ENCODE measurements at regions not wholly inside any gene's neighbourhood (a gene's known extent, or its start where the extent isn't known, plus 50 kb on each side); places are given as distances from the start of the nearest gene placed in this dataset.

GRCh38 chr5:116881921-116882531 is 307.4 kb upstream of the SEMA6A start:
- no peak overlapping the region for H3K4me3 ChIP-seq
- 85% methylated on average over 3 of the region's 3 CpGs for WGBS (ENCODE audit: insufficient coverage, insufficient replicate concordance, low lambda C conversion rate, missing lambda C conversion rate)
- H3K9ac ChIP-seq (ENCODE audit: control insufficient read depth, insufficient read depth, low read length) = no peak overlapping the region
- H2AFZ ChIP-seq (ENCODE audit: control insufficient read depth, low read depth, low read length) = no peak overlapping the region; the same call in 1 of the 2 replicates
- no peak for ATAC-seq
- in situ Hi-C loops (cut with MboI) (no loop called here), intact Hi-C loops (cut with micrococcal nuclease; ENCODE audit: unreplicated experiment) (loop anchor here (5.0 kb wide), 1 partner anchor 120 kb away; no protein-coding TSS in a partner anchor)
- ChIA-PET POLR2A (interaction anchor here (0.6 to 1.2 kb wide), 2 partner anchors 168 to 201 kb away, joined by 3 read pairs; no protein-coding TSS in a partner anchor), CTCF (interaction anchor here (1.1 kb wide), 1 partner anchor 24 kb away, joined by 3 read pairs; no protein-coding TSS in a partner anchor), SMC1A (ENCODE audit: uncharacterized antibody, unreplicated experiment) (interaction anchor here (0.9 to 1.9 kb wide), 6 partner anchors 25 to 297 kb away, joined by 3 to 6 read pairs (median 4); no protein-coding TSS in a partner anchor), RAD21 (ENCODE audit: unreplicated experiment) (interaction anchor here (0.9 to 6.6 kb wide), 4 partner anchors 17 to 117 kb away, joined by 3 to 73 read pairs (median 10); no protein-coding TSS in a partner anchor)
- no peaks in the 10 kb centered on the region for H4K20me1 ChIP-seq (ENCODE audit: control insufficient read depth, insufficient read depth)
- H3K79me2 ChIP-seq (ENCODE audit: control insufficient read depth, insufficient read depth, low read length) = no peaks in the 10 kb centered on the region
- H3K4me1 ChIP-seq (ENCODE audit: control insufficient read depth, insufficient read depth, low read length) = peaks cover 23% of the 10 kb centered on the region
- no peak overlapping the region for H3K4me2 ChIP-seq (ENCODE audit: control insufficient read depth, insufficient read depth)
- BruUV-seq (replicated peaks) = no TSS peak
- no peak for DNase-seq (ENCODE audit: low read depth, low spot score)
- no peaks in the 10 kb centered on the region for H3K36me3 ChIP-seq (ENCODE audit: control insufficient read depth in 2 of 2, insufficient read depth in 2 of 2, low read length in 1 of 2)
- no peak overlapping the region for H3K27ac ChIP-seq (ENCODE audit: control insufficient read depth, insufficient read depth)
- TF ChIP-seq POLR2AphosphoS2 (IDR thresholded peaks at IDR 0.05; ENCODE audit: low read depth, low read length) (no peak), NFYA (IDR thresholded peaks at IDR 0.05; ENCODE audit: borderline replicate concordance, low read depth, low read length) (no peak)
- H3K27me3 ChIP-seq (replicated peaks in 1 of 2; ENCODE audit: control insufficient read depth in 2 of 2, insufficient read depth in 2 of 2, low read length in 1 of 2) = no peaks in the 10 kb centered on the region
- no peak for FAIRE-seq
- no peaks in the 10 kb centered on the region; the same call in 1 of the 3 replicates for H3K9me3 ChIP-seq (replicated peaks; ENCODE audit: control insufficient read depth, insufficient read depth, low read length)

- no peak overlapping the region for H2AFZ ChIP-seq (ENCODE audit: control insufficient read depth, low read depth, low read length)
- SMC1A ChIA-PET (ENCODE audit: uncharacterized antibody, unreplicated experiment) = interaction anchor here (0.6 to 1.8 kb wide), 10 partner anchors 16 to 309 kb away, joined by 3 to 5 read pairs (median 4); no protein-coding TSS in a partner anchor
- RAD21 ChIA-PET (ENCODE audit: unreplicated experiment) = interaction anchor here (1.1 to 6.6 kb wide), 3 partner anchors 25 to 305 kb away, joined by 3 to 73 read pairs (median 3); no protein-coding TSS in a partner anchor
- CTCF ChIA-PET = interaction anchor here (0.6 to 1.1 kb wide), 3 partner anchors 10 to 113 kb away, joined by 3 to 5 read pairs (median 4); no protein-coding TSS in a partner anchor
- DNase-seq (ENCODE audit: low read depth, low spot score) (no peak), FAIRE-seq (no peak), ATAC-seq (no peak)
- no peaks in the 10 kb centered on the region for H3K36me3 ChIP-seq (ENCODE audit: control insufficient read depth in 2 of 2, insufficient read depth in 2 of 2, low read length in 1 of 2)
- H4K20me1 ChIP-seq (ENCODE audit: control insufficient read depth, insufficient read depth) = no peaks in the 10 kb centered on the region
- no peaks in the 10 kb centered on the region for H3K27me3 ChIP-seq (replicated peaks in 1 of 2; ENCODE audit: control insufficient read depth in 2 of 2, insufficient read depth in 2 of 2, low read length in 1 of 2)
- H3K4me3 ChIP-seq = no peak overlapping the region
- no TSS peak for BruUV-seq (replicated peaks)
- no peaks in the 10 kb centered on the region; the same call in 1 of the 3 replicates for H3K9me3 ChIP-seq (replicated peaks; ENCODE audit: control insufficient read depth, insufficient read depth, low read length)
- no peak overlapping the region for H3K4me2 ChIP-seq (ENCODE audit: control insufficient read depth, insufficient read depth)
- H3K9ac ChIP-seq (ENCODE audit: control insufficient read depth, insufficient read depth, low read length) = no peak overlapping the region
- WGBS (ENCODE audit: insufficient coverage, insufficient replicate concordance, low lambda C conversion rate, missing lambda C conversion rate) = 33% methylated on average over 1 of the region's 1 CpG
- H3K79me2 ChIP-seq (ENCODE audit: control insufficient read depth, insufficient read depth, low read length) = no peaks in the 10 kb centered on the region
- H3K4me1 ChIP-seq (ENCODE audit: control insufficient read depth, insufficient read depth, low read length) = peaks cover 15% of the 10 kb centered on the region; the same call in 1 of the 2 replicates
- POLR2A ChIA-PET = interaction anchor here (0.5 to 1.2 kb wide), 3 partner anchors 9 to 200 kb away, joined by 3 to 4 read pairs (median 3); no protein-coding TSS in a partner anchor
- no peak overlapping the region for H3K27ac ChIP-seq (ENCODE audit: control insufficient read depth, insufficient read depth)
- in situ Hi-C loops (cut with MboI) = no loop called here
- intact Hi-C loops (cut with micrococcal nuclease; ENCODE audit: unreplicated experiment) = loop anchor here (5.0 kb wide), 1 partner anchor 118 kb away; no protein-coding TSS in a partner anchor
- TF ChIP-seq PML (IDR thresholded peaks at IDR 0.05; ENCODE audit: low read length) (no peak), MTA2 (IDR thresholded peaks at IDR 0.05; ENCODE audit: low read depth) (no peak), SUPT20H (IDR thresholded peaks at IDR 0.05; ENCODE audit: borderline replicate concordance, control insufficient read depth, low read depth, low read length) (no peak), NR2C2 (IDR thresholded peaks at IDR 0.05; ENCODE audit: borderline replicate concordance, control insufficient read depth, insufficient read length, low read depth) (no peak)
- TF ChIP-seq, protein P1, sequence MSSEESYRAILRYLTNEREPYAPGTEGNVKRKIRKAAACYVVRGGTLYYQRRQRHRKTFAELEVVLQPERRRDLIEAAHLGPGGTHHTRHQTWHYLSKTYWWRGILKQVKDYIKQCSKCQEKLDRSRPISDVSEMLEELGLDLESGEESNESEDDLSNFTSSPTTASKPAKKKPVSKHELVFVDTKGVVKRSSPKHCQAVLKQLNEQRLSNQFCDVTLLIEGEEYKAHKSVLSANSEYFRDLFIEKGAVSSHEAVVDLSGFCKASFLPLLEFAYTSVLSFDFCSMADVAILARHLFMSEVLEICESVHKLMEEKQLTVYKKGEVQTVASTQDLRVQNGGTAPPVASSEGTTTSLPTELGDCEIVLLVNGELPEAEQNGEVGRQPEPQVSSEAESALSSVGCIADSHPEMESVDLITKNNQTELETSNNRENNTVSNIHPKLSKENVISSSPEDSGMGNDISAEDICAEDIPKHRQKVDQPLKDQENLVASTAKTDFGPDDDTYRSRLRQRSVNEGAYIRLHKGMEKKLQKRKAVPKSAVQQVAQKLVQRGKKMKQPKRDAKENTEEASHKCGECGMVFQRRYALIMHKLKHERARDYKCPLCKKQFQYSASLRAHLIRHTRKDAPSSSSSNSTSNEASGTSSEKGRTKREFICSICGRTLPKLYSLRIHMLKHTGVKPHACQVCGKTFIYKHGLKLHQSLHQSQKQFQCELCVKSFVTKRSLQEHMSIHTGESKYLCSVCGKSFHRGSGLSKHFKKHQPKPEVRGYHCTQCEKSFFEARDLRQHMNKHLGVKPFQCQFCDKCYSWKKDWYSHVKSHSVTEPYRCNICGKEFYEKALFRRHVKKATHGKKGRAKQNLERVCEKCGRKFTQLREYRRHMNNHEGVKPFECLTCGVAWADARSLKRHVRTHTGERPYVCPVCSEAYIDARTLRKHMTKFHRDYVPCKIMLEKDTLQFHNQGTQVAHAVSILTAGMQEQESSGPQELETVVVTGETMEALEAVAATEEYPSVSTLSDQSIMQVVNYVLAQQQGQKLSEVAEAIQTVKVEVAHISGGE (CRISPR knock-in tag; IDR thresholded peaks at IDR 0.05) = no peak
Observed at GRCh38 chr5:116880601-116881000, 306.0 kb upstream of the SEMA6A start.

Data from GM12878 (cell line).